ENCODE measurements at regions not wholly inside any gene's neighbourhood (a gene's known extent, or its start where the extent isn't known, plus 50 kb on each side); places are given as distances from the start of the nearest gene placed in this dataset.
"Not testable (repeated sequence)": the region's sequence is repeated elsewhere in the genome, so short reads cannot be mapped to it uniquely, and the experiment has no call there.

- not testable (repeated sequence) for H3K4me3 Mint-ChIP-seq; ATAC-seq; DNase-seq; H3K36me3 Mint-ChIP-seq (ENCODE audit: insufficient read depth); H3K9me3 Mint-ChIP-seq; H3K4me1 Mint-ChIP-seq (ENCODE audit: low read depth)
- H3K27me3 Mint-ChIP-seq (ENCODE audit: low read depth) = peaks cover 27% of the 10 kb centered on the region
These were observed 53.1 kb upstream of the HUNK start for GRCh38 chr21:31819692-31820091.

- not testable (repeated sequence) for ATAC-seq; H3K36me3 Mint-ChIP-seq (ENCODE audit: insufficient read depth); DNase-seq; H3K4me3 Mint-ChIP-seq; H3K9me3 Mint-ChIP-seq; H3K4me1 Mint-ChIP-seq (ENCODE audit: low read depth)
- peaks cover 13% of the 10 kb centered on the region for H3K27me3 Mint-ChIP-seq (ENCODE audit: low read depth)
These were observed 58.5 kb upstream of the HUNK start for GRCh38 chr21:31814356-31814755.

DNA sequence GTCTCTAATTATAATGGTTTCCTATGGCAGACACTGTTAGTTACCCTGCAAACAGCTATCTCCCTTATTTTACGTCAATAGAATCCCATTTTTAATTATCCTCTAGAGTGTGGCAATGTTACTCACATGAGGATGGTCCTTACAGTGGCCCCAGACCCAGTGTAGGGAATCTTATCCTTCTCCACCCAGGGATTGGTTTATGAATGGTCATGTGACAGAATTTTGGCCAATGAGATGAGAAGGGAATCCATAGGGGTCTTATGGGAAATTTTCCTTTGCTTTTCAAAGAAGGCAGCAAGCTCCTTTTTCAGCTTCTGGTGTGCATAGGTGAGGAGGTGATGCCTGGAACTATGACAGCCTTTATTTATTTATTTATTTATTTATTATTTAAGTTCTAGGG, 59.0 kb upstream of the HUNK start:
- peaks cover 4% of the 10 kb centered on the region for H3K9me3 Mint-ChIP-seq
- H3K27me3 Mint-ChIP-seq (ENCODE audit: low read depth) = peaks cover 10% of the 10 kb centered on the region
- no peaks in the 10 kb centered on the region for H3K4me1 Mint-ChIP-seq (ENCODE audit: low read depth)
- ATAC-seq (no peak), DNase-seq (no peak)
- no peak overlapping the region for H3K4me3 Mint-ChIP-seq
- H3K36me3 Mint-ChIP-seq (ENCODE audit: insufficient read depth) = no peaks in the 10 kb centered on the region

GRCh38 chr21:31804008-31804394, 68.8 kb upstream of the HUNK start:
- Mint-ChIP-seq H3K4me1 (ENCODE audit: low read depth) (no peaks in the 10 kb centered on the region), H3K9me3 (no peaks in the 10 kb centered on the region), H3K36me3 (ENCODE audit: insufficient read depth) (no peaks in the 10 kb centered on the region), H3K4me3 (no peak overlapping the region), H3K27me3 (ENCODE audit: low read depth) (peaks cover 29% of the 10 kb centered on the region)
- DNase-seq (no peak), ATAC-seq (no peak)

DNA sequence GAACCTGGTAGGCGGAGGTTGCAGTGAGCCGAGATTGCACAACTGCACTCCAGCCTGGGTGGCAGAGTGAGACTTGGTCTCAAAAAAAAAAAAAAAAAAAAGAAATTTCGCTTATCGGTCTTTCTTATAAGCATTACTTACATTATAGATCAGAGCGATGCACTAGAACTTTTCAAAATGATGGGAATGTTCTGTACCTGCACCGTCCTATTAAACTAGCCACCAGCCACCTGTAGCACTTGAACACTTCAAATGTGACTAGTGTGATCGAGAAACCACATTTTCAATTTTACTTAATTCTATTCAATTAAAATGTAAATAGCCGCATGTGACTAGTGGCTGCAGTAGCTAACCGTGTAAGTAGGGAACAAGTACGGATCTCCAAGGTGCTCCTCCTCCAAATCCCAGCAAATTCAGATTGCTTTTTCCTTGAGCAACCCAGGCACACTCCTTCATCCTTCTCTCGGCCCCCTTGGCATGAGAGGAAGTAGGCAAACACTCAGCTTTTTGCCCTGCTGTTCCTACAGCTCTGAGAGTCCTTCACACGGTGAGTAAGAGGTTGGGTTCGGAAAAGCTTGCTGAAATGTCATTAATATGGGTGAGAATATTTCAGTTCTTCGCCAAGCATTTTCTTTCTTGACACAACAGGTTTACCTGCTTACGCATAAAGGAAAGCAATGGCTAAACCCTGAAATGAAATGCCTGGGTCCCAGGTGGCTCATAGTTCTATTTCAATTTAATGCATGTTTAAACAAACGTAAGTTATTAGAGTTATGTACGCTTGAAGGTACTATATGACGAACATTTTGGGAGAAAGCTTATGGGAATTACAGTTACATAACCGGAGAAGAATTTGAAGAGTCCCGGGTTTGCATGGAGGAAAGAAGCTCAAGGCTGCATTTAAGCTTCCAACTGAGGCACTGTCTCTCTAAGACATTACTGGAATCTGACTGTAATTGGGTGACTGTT, 69.5 kb upstream of the HUNK start:
- no peaks in the 10 kb centered on the region for H3K9me3 Mint-ChIP-seq
- H3K4me1 Mint-ChIP-seq (ENCODE audit: low read depth) = no peaks in the 10 kb centered on the region
- DNase-seq = no peak
- no peak for ATAC-seq
- no peak overlapping the region for H3K4me3 Mint-ChIP-seq
- peaks cover 29% of the 10 kb centered on the region for H3K27me3 Mint-ChIP-seq (ENCODE audit: low read depth)
- H3K36me3 Mint-ChIP-seq (ENCODE audit: insufficient read depth) = no peaks in the 10 kb centered on the region

GRCh38 chr21:31802331-31802730, 70.4 kb upstream of the SCAF4 start:
- no peak for DNase-seq
- Mint-ChIP-seq H3K9me3 (no peaks in the 10 kb centered on the region), H3K4me1 (ENCODE audit: low read depth) (no peaks in the 10 kb centered on the region), H3K27me3 (ENCODE audit: low read depth) (peaks cover 32% of the 10 kb centered on the region), H3K36me3 (ENCODE audit: insufficient read depth) (no peaks in the 10 kb centered on the region), H3K4me3 (no peak overlapping the region)
- ATAC-seq = no peak

- Mint-ChIP-seq H3K4me1 (ENCODE audit: low read depth) (no peaks in the 10 kb centered on the region), H3K9me3 (no peaks in the 10 kb centered on the region), H3K27me3 (ENCODE audit: low read depth) (peaks cover 32% of the 10 kb centered on the region), H3K36me3 (ENCODE audit: insufficient read depth) (no peaks in the 10 kb centered on the region), H3K4me3 (no peak overlapping the region)
- DNase-seq (no peak), ATAC-seq (no peak)
These were observed 69.8 kb upstream of the SCAF4 start for GRCh38 chr21:31801551-31802219.

GRCh38 chr21:31798842-31799704, 67.2 kb upstream of the SCAF4 start:
- DNase-seq (no peak), ATAC-seq (no peak)
- H3K4me1 Mint-ChIP-seq (ENCODE audit: low read depth) = no peaks in the 10 kb centered on the region
- peaks cover 36% of the 10 kb centered on the region for H3K27me3 Mint-ChIP-seq (ENCODE audit: low read depth)
- no peaks in the 10 kb centered on the region for H3K36me3 Mint-ChIP-seq (ENCODE audit: insufficient read depth)
- no peaks in the 10 kb centered on the region for H3K9me3 Mint-ChIP-seq
- no peak overlapping the region for H3K4me3 Mint-ChIP-seq

DNA sequence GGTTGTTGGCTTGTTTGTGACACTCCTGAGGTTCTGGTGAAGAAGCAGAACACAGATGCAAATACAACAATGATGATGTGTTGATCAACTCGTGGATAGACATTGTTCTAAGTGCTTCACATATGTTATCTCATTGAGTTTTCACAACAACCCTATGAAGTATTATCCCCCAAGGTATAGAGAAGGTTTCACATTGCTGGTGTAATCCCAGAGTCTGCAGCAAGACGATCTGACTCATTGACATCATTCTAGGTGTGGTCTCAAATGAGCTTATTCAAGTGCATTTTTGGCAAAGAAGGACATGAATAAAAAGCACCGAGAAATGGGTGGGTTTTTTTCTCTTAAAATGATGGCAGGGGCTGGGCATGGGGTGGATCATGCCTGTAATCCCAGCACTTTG, 64.1 kb upstream of the SCAF4 start:
- Mint-ChIP-seq H3K4me1 (ENCODE audit: low read depth) (no peaks in the 10 kb centered on the region), H3K27me3 (ENCODE audit: low read depth) (peaks cover 19% of the 10 kb centered on the region), H3K4me3 (no peak overlapping the region), H3K9me3 (no peaks in the 10 kb centered on the region), H3K36me3 (ENCODE audit: insufficient read depth) (no peaks in the 10 kb centered on the region)
- ATAC-seq = no peak
- DNase-seq = no peak

- not testable (repeated sequence) for DNase-seq; H3K36me3 Mint-ChIP-seq (ENCODE audit: insufficient read depth); H3K9me3 Mint-ChIP-seq; H3K4me3 Mint-ChIP-seq; H3K27me3 Mint-ChIP-seq (ENCODE audit: low read depth); H3K4me1 Mint-ChIP-seq (ENCODE audit: low read depth); ATAC-seq
These were observed 58.5 kb upstream of the SCAF4 start for GRCh38 chr21:31790420-31790819.

- no peak for DNase-seq
- Mint-ChIP-seq H3K27me3 (ENCODE audit: low read depth) (no peaks in the 10 kb centered on the region), H3K4me3 (no peak overlapping the region), H3K9me3 (no peaks in the 10 kb centered on the region), H3K36me3 (ENCODE audit: insufficient read depth) (no peaks in the 10 kb centered on the region), H3K4me1 (ENCODE audit: low read depth) (no peaks in the 10 kb centered on the region)
- no peak for ATAC-seq
These were observed 56.7 kb upstream of the SCAF4 start for GRCh38 chr21:31788581-31788980.

DNA sequence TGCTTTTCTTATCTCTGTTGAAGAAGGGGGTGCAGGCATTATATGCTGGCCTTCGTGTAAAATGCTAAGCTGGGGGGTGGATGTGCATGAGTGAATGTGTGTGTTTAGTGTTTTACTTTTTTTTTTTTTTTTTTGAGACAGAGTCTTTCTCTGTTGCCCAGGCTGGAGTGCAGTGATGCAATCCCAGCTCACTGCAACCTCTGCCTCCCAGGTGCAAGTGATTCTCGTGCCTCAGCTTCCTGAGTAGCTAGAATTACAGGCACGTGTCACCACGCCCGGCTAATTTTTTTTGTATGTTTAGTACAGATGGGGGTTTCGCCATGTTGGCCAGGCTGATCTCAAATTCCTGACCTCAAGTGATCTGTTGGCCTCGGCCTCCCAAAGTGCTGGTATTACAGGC, 55.8 kb upstream of the SCAF4 start:
- H3K4me1 Mint-ChIP-seq (ENCODE audit: low read depth); H3K36me3 Mint-ChIP-seq (ENCODE audit: insufficient read depth); H3K4me3 Mint-ChIP-seq; H3K27me3 Mint-ChIP-seq (ENCODE audit: low read depth); ATAC-seq; H3K9me3 Mint-ChIP-seq; DNase-seq: not testable (repeated sequence)

DNA sequence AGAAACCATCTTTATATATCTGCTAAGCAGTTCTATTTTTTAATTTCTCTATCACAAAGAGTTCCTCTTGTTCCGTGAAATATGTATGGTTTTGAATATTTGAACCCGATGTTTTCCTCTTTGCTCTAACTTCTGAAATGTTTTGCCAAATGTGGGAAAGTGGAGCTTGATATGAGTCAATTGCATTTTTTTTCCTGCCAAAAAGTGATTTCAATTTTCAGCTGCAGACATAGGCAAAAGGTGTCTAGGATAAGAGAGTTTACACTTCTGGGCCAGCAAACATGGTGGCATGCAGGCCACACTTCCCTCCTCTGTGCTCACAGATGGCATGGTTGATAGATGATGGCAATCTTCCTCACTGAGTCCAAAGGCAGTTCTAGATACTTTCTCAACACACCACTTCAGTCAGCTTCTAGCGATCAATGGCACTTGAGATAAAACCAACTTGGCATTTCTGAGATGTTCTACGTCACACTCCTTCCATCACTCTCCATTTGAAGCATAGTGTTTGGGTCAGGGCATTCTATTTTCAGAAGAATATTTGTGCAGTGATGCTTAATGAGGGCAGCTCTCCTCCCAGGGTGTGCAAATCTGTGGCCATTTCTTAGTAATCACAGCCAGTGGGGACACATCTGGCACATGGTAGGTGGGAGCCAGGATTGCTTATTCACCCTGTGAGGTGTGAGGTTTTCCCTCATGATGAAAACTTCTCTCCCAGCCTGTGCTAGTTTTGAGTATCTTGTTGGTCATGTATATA, 54.4 kb upstream of the SCAF4 start:
- H3K36me3 Mint-ChIP-seq (ENCODE audit: insufficient read depth) = no peaks in the 10 kb centered on the region
- no peak for ATAC-seq
- no peaks in the 10 kb centered on the region for H3K4me1 Mint-ChIP-seq (ENCODE audit: low read depth)
- peaks cover 8% of the 10 kb centered on the region for H3K27me3 Mint-ChIP-seq (ENCODE audit: low read depth)
- no peak overlapping the region for H3K4me3 Mint-ChIP-seq
- no peaks in the 10 kb centered on the region for H3K9me3 Mint-ChIP-seq
- no peak for DNase-seq

All from activated T-cell treated with anti-CD3 and anti-CD28 coated beads, Interleukin-2, amount 50 U/mL, for 4 hours (primary cell).